ENCODE measurements at regions not wholly inside any gene's neighbourhood (a gene's known extent, or its start where the extent isn't known, plus 50 kb on each side); places are given as distances from the start of the nearest gene placed in this dataset.

- TF ChIP-seq CTCF (IDR thresholded peaks at IDR 0.05) (no peak), POLR2A (IDR thresholded peaks at IDR 0.05) (no peak)
- Histone ChIP-seq H3K4me1 (no peaks in the 10 kb centered on the region), H3K4me3 (no peak overlapping the region), H3K27me3 (no peaks in the 10 kb centered on the region), H3K9me3 (no peaks in the 10 kb centered on the region), H3K27ac (no peak overlapping the region), H3K36me3 (no peaks in the 10 kb centered on the region)
- no peak for DNase-seq
Observed at GRCh38 chr2:53436882-53437281, 330.7 kb upstream of the CHAC2 start.

GRCh38 chr2:53435610-53436009 lies 332.0 kb upstream of the CHAC2 start:
- H3K4me3 ChIP-seq, result no peak overlapping the region
- TF ChIP-seq POLR2A (IDR thresholded peaks at IDR 0.05) (no peak), CTCF (IDR thresholded peaks at IDR 0.05) (no peak)
- no peaks in the 10 kb centered on the region for H3K4me1 ChIP-seq
- H3K9me3 ChIP-seq, result no peaks in the 10 kb centered on the region
- no peaks in the 10 kb centered on the region for H3K36me3 ChIP-seq
- no peak for DNase-seq
- no peaks in the 10 kb centered on the region for H3K27me3 ChIP-seq
- H3K27ac ChIP-seq, result no peak overlapping the region

GRCh38 chr2:53434466-53434865 lies 333.1 kb upstream of the CHAC2 start:
- Histone ChIP-seq H3K4me1 (no peaks in the 10 kb centered on the region), H3K36me3 (no peaks in the 10 kb centered on the region), H3K4me3 (no peak overlapping the region), H3K9me3 (no peaks in the 10 kb centered on the region), H3K27ac (no peak overlapping the region), H3K27me3 (no peaks in the 10 kb centered on the region)
- DNase-seq, result no peak
- TF ChIP-seq POLR2A (IDR thresholded peaks at IDR 0.05), result no peak
- no peak for TF ChIP-seq CTCF (IDR thresholded peaks at IDR 0.05)

GRCh38 chr2:53432936-53433335 lies 334.7 kb upstream of the CHAC2 start:
- Histone ChIP-seq H3K36me3 (no peaks in the 10 kb centered on the region), H3K4me1 (no peaks in the 10 kb centered on the region), H3K27me3 (no peaks in the 10 kb centered on the region), H3K9me3 (no peaks in the 10 kb centered on the region), H3K27ac (no peak overlapping the region), H3K4me3 (no peak overlapping the region)
- TF ChIP-seq POLR2A (IDR thresholded peaks at IDR 0.05) (no peak), CTCF (IDR thresholded peaks at IDR 0.05) (no peak)
- no peak for DNase-seq

GRCh38 chr2:53429901-53430300 lies 337.7 kb upstream of the CHAC2 start:
- H3K9me3 ChIP-seq, result no peaks in the 10 kb centered on the region
- no peak for DNase-seq
- H3K36me3 ChIP-seq, result no peaks in the 10 kb centered on the region
- H3K4me3 ChIP-seq, result no peak overlapping the region
- no peaks in the 10 kb centered on the region for H3K27me3 ChIP-seq
- no peaks in the 10 kb centered on the region for H3K4me1 ChIP-seq
- no peak overlapping the region for H3K27ac ChIP-seq
- TF ChIP-seq POLR2A (IDR thresholded peaks at IDR 0.05) (no peak), CTCF (IDR thresholded peaks at IDR 0.05) (no peak)

GRCh38 chr2:53424902-53425301 lies 342.7 kb upstream of the CHAC2 start:
- Histone ChIP-seq H3K36me3 (no peaks in the 10 kb centered on the region), H3K27me3 (no peaks in the 10 kb centered on the region), H3K4me3 (no peak overlapping the region), H3K4me1 (no peaks in the 10 kb centered on the region), H3K9me3 (no peaks in the 10 kb centered on the region), H3K27ac (no peak overlapping the region)
- no peak for DNase-seq
- TF ChIP-seq CTCF (IDR thresholded peaks at IDR 0.05) (no peak), POLR2A (IDR thresholded peaks at IDR 0.05) (no peak)

Data from Peyer's patch (tissue), 4 donors.